ENCODE measurements at regions not wholly inside any gene's neighbourhood (a gene's known extent, or its start where the extent isn't known, plus 50 kb on each side); places are given as distances from the start of the nearest gene placed in this dataset.

DNA sequence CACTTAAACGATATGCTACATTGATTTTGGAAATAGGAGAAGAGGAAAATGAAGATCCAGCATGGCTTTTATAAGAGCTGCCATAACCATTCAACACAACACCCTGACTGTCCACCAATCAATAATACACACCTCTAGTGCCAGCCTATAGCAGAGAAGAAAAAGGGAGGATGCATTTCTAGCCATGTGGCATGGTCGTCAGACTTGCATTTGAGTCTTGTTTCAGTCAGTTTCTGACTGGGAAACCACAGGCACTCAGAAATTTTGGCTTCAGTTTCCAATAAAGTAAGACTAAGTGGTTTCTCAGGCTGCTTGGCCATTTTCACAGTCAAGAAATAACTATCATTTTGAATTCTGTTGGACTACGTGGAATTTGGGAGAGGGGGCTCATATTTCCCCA is 523.5 kb upstream of the LRRC4C start:
- in situ Hi-C loops (cut with MboI; ENCODE audit: low sequenced_read_pairs): no loop called here
- H3K4me3 ChIP-seq: no peak overlapping the region

DNA sequence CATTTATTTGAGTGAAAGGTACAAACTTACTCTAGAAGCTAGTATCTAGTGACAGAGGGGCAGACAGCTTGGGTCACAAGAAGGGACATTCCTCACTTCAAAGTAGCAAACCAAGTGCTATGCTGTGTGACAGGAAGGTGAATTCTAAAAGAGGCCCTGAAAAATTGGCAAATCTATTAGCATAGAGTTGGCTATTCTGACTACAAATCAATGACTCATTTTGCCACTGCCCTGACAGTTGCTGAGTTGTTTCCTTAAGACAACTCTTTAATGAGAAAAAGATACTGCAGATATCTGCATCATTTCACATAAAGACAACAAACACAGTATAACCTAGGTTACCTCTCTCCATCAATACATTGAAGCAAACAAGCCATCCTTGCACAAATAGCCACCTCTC is 524.0 kb upstream of the LRRC4C start:
- DNase-seq (ENCODE audit: low spot score in 2 of 2): no peak
- no peaks in the 10 kb centered on the region for H3K27me3 ChIP-seq (ENCODE audit: low read depth)
- in situ Hi-C loops (cut with MboI; ENCODE audit: low sequenced_read_pairs): no loop called here
- no peak overlapping the region for H3K4me3 ChIP-seq
- H3K36me3 ChIP-seq (replicated peaks): no peaks in the 10 kb centered on the region
- no peaks in the 10 kb centered on the region; the same call in 1 of the 2 replicates for H3K9me3 ChIP-seq
- H3K4me1 ChIP-seq: no peaks in the 10 kb centered on the region

More for the DNA sequence above, 523.5 kb upstream of the LRRC4C start:
- Histone ChIP-seq H3K4me1 (no peaks in the 10 kb centered on the region), H3K27me3 (ENCODE audit: low read depth) (no peaks in the 10 kb centered on the region), H3K36me3 (replicated peaks) (no peaks in the 10 kb centered on the region), H3K9me3 (no peaks in the 10 kb centered on the region; the same call in 1 of the 2 replicates)
- no peak for DNase-seq (ENCODE audit: low spot score in 2 of 2)

DNA sequence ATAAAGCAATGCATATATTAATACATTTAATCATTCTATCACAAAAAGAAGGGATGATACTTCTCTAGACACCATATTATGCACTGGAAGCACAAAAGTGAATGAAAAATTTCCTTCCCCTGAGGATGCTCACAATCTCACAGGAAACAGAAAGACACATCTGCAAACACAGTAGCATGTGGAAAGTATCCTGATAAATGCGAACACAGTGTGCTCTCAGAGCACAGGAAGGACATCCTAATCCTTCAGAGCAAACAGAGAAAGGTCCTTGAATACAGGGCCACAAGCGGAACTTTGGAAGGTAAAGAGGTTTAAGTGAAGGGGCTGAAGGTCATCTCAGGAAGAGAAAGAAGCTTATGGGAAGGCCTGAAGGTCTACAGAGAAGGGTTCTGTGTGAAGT is 524.6 kb upstream of the LRRC4C start:
- no peak for DNase-seq (ENCODE audit: low spot score in 2 of 2)
- in situ Hi-C loops (cut with MboI; ENCODE audit: low sequenced_read_pairs): no loop called here
- no peaks in the 10 kb centered on the region; the same call in 1 of the 2 replicates for H3K9me3 ChIP-seq
- H3K27me3 ChIP-seq (ENCODE audit: low read depth): no peaks in the 10 kb centered on the region
- H3K4me3 ChIP-seq: no peak overlapping the region
- H3K36me3 ChIP-seq (replicated peaks): no peaks in the 10 kb centered on the region
- no peaks in the 10 kb centered on the region for H3K4me1 ChIP-seq

DNA sequence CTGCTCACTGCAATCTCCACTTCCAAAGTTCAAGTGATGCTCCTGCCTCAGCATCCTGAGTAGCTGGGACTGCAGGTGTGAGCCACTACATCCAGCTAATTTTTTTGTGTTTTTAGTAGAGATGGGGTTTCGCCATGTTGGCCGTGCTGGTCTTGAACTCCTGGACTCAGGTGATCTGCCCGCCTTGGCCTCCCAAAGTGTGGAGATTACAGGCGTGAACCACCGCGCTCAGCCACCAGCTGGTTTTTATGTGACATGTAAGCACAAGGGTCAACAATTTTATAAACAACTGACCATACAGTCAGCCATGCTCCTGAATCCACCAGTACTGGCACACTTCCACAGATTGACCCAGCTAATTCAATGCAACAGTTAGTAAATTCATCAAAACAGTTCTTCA is 526.3 kb upstream of the LRRC4C start:
- no peaks in the 10 kb centered on the region; the same call in 1 of the 2 replicates for H3K9me3 ChIP-seq
- DNase-seq (ENCODE audit: low spot score in 2 of 2): no peak
- in situ Hi-C loops (cut with MboI; ENCODE audit: low sequenced_read_pairs): no loop called here
- H3K4me3 ChIP-seq: no peak overlapping the region
- H3K4me1 ChIP-seq: no peaks in the 10 kb centered on the region
- no peaks in the 10 kb centered on the region for H3K36me3 ChIP-seq (replicated peaks)
- no peaks in the 10 kb centered on the region for H3K27me3 ChIP-seq (ENCODE audit: low read depth)

DNA sequence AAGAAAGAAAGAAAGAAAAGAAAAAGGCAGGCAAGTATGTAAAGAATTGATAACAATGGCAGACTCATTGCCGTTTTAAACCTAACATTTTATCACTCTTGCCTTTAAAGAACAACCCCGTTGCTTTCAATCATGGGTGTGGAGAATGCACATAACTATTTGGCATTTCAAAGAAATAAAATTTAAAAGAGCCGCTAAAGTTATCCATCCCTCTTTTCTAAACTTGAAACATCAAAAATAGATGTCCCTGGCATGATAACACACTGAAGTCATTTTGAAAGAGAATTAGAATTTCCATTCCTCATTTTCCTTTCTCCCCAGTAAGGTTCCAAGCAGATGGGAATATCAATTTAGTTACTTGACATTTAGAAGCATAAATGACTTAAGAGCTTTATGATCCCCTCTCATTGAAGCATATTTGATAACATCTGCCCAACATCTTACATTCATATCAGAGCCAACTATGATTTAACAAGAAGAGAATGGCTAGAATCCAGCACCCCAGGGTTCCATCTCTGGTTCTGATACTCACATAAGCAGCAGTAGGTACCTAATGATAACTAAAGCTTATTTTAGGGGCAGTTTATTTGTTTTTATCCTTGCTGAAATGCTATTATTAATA is 529.6 kb upstream of the LRRC4C start:
- in situ Hi-C loops (cut with MboI; ENCODE audit: low sequenced_read_pairs): no loop called here
- Histone ChIP-seq H3K9me3 (no peaks in the 10 kb centered on the region), H3K4me1 (no peaks in the 10 kb centered on the region), H3K4me3 (no peak overlapping the region), H3K36me3 (replicated peaks) (no peaks in the 10 kb centered on the region), H3K27me3 (ENCODE audit: low read depth) (no peaks in the 10 kb centered on the region)
- DNase-seq (ENCODE audit: low spot score in 2 of 2): no peak

DNA sequence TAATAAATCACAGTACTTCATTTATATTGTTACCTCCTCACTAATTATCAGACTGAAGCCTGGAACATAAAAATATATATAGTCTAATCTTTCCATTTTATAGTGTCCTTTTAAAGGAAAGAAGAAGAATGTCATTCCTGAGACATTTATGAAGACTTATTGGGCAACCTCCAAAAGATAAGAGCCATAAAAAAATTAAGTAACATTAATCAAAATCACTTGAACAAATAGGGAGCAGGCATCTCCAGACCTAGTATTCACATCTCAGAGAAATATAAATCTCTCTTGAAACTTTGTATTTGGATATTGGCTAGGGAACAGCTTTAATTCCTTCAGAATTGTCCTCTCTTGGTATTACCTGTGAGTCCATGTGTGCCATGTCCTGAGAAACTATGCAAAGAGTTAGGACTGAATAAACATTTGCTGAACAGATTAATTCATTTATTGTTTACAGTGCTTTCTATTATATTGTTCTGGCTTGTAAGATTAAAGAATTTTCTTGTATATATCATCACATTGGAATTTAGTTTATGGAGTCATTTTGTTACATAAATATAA is 530.5 kb upstream of the LRRC4C start:
- in situ Hi-C loops (cut with MboI; ENCODE audit: low sequenced_read_pairs): no loop called here
- no peak overlapping the region for H3K4me3 ChIP-seq
- DNase-seq (ENCODE audit: low spot score in 2 of 2): no peak

DNA sequence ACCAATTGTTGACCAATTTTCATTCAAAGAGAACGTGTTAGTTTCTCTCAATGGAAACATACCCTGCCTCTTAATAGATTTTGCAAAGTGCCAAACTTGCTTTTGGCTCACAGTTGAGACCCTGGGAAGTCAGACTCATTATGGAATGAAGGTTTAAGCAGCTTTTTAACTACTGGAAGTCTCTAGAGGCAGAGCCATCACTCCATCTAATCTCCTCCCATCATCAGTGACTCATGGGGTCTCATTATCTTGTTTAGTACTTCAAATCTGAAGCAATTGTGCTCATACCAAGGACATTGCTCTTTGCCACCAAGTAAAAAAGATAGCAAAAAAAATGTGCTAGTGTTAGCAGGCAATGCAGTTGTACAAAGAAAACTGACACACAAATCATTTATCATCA is 537.1 kb upstream of the LRRC4C start:
- Histone ChIP-seq H3K36me3 (replicated peaks) (no peaks in the 10 kb centered on the region), H3K27me3 (ENCODE audit: low read depth) (no peaks in the 10 kb centered on the region), H3K4me3 (no peak overlapping the region), H3K4me1 (no peaks in the 10 kb centered on the region), H3K9me3 (no peaks in the 10 kb centered on the region)
- in situ Hi-C loops (cut with MboI; ENCODE audit: low sequenced_read_pairs): no loop called here
- DNase-seq (ENCODE audit: low spot score in 2 of 2): no peak

More for the DNA sequence above, 530.5 kb upstream of the LRRC4C start:
- no peaks in the 10 kb centered on the region for H3K36me3 ChIP-seq (replicated peaks)
- H3K9me3 ChIP-seq: no peaks in the 10 kb centered on the region
- H3K4me1 ChIP-seq: no peaks in the 10 kb centered on the region
- H3K27me3 ChIP-seq (ENCODE audit: low read depth): no peaks in the 10 kb centered on the region

DNA sequence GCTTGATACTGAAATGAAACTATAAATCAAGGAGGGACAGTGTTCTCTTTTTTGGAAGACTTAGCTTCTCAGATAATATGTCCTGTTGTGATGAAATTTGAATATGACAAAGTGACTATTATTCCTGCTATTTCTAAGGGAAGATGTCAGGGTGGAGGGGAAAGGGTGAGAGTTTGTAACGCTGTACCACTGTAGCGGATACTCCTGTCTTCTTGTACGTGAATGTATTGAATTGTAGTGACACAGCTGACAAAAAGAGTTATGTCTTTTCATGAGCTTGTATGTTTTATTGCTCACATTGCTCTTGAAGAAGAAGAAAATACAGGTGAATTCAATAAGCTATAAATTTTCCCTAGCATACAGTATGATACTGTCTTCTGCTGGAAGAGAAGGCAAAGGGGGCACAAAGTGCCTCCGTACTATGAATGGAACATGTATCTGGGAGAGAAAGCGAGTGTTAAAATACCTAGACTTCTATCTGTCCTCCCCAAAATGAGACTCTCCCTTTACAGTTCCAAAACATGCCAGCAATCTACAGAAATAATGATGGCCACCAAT is 538.5 kb upstream of the LRRC4C start:
- H3K4me3 ChIP-seq: no peak overlapping the region
- H3K27me3 ChIP-seq (ENCODE audit: low read depth): no peaks in the 10 kb centered on the region
- H3K36me3 ChIP-seq (replicated peaks): no peaks in the 10 kb centered on the region
- DNase-seq (ENCODE audit: low spot score in 2 of 2): no peak
- in situ Hi-C loops (cut with MboI; ENCODE audit: low sequenced_read_pairs): no loop called here
- no peaks in the 10 kb centered on the region for H3K9me3 ChIP-seq
- H3K4me1 ChIP-seq: no peaks in the 10 kb centered on the region

DNA sequence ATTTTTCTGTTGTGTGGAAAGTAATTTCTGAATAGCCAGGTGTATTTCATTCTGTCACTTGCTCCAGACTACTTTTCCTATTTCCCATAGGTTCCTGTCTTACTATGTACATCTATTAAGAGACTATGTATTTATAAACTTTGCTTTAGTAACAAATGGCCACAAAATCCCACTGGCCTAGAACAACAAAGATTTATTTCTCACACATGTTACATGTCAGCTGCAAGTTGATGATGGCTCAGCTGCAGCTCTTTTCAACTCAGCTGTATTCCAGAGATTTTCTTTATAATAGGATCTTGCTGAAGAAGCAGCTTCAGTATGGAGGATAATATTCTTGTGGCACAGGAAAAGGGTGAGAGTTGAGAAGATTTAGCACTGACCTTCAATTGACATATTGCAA is 539.6 kb upstream of the LRRC4C start:
- Histone ChIP-seq H3K4me1 (no peaks in the 10 kb centered on the region), H3K4me3 (no peak overlapping the region), H3K36me3 (replicated peaks) (no peaks in the 10 kb centered on the region), H3K9me3 (no peaks in the 10 kb centered on the region), H3K27me3 (ENCODE audit: low read depth) (no peaks in the 10 kb centered on the region)
- DNase-seq (ENCODE audit: low spot score in 2 of 2): no peak
- in situ Hi-C loops (cut with MboI; ENCODE audit: low sequenced_read_pairs): no loop called here

DNA sequence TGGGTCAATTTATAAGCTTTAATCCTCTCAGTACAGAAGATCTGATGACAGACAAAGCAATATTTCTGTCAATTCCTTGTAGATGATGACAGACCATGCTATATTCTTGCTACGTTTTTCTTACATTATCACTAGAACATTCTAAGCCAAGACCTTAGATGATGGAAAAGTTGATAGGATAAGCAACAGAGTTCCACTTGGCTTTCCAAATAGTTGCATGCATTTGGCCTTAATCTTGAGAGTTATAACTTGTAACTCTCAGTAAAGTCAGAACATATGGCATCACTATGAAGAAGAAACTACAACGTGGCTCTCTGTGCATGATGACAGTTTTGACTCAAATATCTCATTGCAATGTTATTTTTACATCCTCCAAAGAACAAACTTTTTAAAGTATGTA is 544.3 kb upstream of the LRRC4C start:
- H3K4me1 ChIP-seq: no peaks in the 10 kb centered on the region
- H3K36me3 ChIP-seq (replicated peaks): no peaks in the 10 kb centered on the region
- in situ Hi-C loops (cut with MboI; ENCODE audit: low sequenced_read_pairs): no loop called here
- H3K9me3 ChIP-seq: no peaks in the 10 kb centered on the region
- H3K4me3 ChIP-seq: no peak overlapping the region
- H3K27me3 ChIP-seq (ENCODE audit: low read depth): no peaks in the 10 kb centered on the region
- no peak for DNase-seq (ENCODE audit: low spot score in 2 of 2)

DNA sequence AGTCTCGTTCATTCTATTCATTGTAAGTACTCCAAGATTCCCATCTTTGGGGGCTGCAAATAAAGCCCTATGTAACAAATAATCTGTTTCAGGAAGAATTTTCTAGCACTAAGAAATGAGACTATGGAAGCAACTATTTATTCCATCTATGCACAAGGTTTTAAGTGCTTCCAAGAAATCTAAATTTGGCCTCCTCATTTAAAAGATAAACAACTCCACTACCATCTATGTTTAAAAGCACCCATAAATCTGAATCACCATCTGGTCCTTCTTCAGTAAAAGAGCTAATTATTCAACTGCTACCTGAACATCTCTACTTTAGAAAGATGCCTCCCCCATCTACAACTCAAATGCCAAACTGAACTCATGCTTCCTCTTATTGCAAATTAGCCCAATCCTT is 547.3 kb upstream of the LRRC4C start:
- Histone ChIP-seq H3K4me3 (no peak overlapping the region), H3K36me3 (replicated peaks) (no peaks in the 10 kb centered on the region), H3K9me3 (no peaks in the 10 kb centered on the region), H3K4me1 (no peaks in the 10 kb centered on the region), H3K27me3 (ENCODE audit: low read depth) (no peaks in the 10 kb centered on the region)
- in situ Hi-C loops (cut with MboI; ENCODE audit: low sequenced_read_pairs): no loop called here
- DNase-seq (ENCODE audit: low spot score in 2 of 2): no peak

DNA sequence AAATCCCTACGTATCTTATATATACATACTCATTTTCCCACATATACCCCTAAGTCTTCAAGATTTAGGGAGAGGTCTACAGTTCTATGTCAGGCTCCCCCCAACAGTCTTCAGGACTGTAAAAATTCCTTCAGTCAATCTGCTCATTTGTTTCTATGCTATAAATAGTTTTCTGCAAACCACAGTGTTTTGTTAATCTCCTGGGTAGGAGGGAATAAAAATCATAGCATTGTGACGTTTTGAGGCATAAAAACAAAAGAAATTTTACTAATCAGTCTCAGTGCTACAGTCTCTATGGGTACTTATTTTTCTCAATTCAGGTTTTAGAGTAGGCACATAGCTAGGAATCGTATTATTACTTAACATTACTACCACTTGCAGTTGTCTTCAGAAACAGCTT is 552.8 kb upstream of the LRRC4C start:
- Histone ChIP-seq H3K36me3 (replicated peaks) (no peaks in the 10 kb centered on the region), H3K4me1 (no peaks in the 10 kb centered on the region), H3K27me3 (ENCODE audit: low read depth) (no peaks in the 10 kb centered on the region), H3K4me3 (no peak overlapping the region), H3K9me3 (no peaks in the 10 kb centered on the region; the same call in 1 of the 2 replicates)
- no peak for DNase-seq (ENCODE audit: low spot score in 2 of 2)
- in situ Hi-C loops (cut with MboI; ENCODE audit: low sequenced_read_pairs): no loop called here

DNA sequence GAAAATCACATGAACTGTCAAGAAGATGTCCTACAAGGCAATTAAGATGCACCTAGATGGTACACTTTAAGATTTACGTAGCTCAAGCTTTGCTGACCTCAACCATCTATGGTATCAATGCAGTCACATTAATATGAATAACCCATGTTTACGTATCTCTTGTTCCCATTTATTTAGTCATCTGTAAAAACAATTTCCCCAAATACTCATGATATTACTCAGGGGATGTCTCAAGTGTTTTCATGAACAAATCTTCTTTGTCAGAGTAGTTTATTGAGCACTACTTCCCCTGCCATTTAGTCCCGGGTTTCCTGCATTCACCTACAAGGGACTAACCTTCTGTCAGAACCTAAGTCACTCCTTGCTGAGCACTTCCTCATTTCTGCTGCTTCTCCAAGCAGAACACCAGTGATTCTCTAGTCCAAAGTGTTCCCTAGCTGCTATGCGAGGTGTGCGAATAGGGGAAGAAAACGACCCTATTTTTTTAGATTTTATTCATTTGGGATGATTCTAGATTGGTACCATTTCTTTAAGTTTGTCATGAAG is 554.3 kb upstream of the LRRC4C start:
- H3K4me3 ChIP-seq: no peak overlapping the region
- H3K36me3 ChIP-seq (replicated peaks): no peaks in the 10 kb centered on the region
- H3K27me3 ChIP-seq (ENCODE audit: low read depth): no peaks in the 10 kb centered on the region
- H3K9me3 ChIP-seq: no peaks in the 10 kb centered on the region; the same call in 1 of the 2 replicates
- in situ Hi-C loops (cut with MboI; ENCODE audit: low sequenced_read_pairs): no loop called here
- no peaks in the 10 kb centered on the region for H3K4me1 ChIP-seq
- no peak for DNase-seq (ENCODE audit: low spot score in 2 of 2)

DNA sequence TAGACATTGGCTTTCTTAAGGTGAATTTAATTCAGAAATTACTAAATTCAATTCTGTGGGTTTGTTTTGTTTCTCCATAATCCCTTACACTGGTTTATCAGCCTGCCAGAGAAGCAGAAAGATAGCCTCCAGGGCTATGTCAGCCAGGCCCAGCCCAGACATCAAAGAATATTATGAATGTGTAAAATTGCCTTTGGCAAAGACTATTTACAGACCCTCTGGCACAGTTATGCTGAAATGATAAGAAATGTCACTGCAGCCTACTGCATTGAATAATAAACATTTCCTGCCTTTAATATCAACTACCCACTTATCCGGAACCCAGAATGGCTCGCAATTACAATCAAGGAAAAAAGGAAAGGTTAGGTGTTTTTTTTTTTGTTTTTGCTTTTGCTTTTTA is 562.5 kb upstream of the LRRC4C start:
- no peaks in the 10 kb centered on the region; the same call in 1 of the 2 replicates for H3K9me3 ChIP-seq

More for the DNA sequence above, 562.5 kb upstream of the LRRC4C start:
- Histone ChIP-seq H3K4me1 (no peaks in the 10 kb centered on the region), H3K27me3 (ENCODE audit: low read depth) (no peaks in the 10 kb centered on the region), H3K36me3 (replicated peaks) (no peaks in the 10 kb centered on the region), H3K4me3 (no peak overlapping the region)
- in situ Hi-C loops (cut with MboI; ENCODE audit: low sequenced_read_pairs): no loop called here
- DNase-seq (ENCODE audit: low spot score in 2 of 2): no peak
